GM21423 (cell line): ENCODE measurements at regions not wholly inside any gene's neighbourhood (a gene's known extent, or its start where the extent isn't known, plus 50 kb on each side); places are given as distances from the start of the nearest gene placed in this dataset.
"Not testable (repeated sequence)": the region's sequence is repeated elsewhere in the genome, so short reads cannot be mapped to it uniquely, and the experiment has no call there.

ENCODE experiments used
- ATAC-seq: cut with Tn5 transposase; IDR thresholded peaks from one replicate; pipeline ENCODE4 v1.9.1; 2021; ENCODE audit warnings: mild to moderate bottlenecking, moderate library complexity; ENCODE audit not compliant: unreplicated experiment

DNA sequence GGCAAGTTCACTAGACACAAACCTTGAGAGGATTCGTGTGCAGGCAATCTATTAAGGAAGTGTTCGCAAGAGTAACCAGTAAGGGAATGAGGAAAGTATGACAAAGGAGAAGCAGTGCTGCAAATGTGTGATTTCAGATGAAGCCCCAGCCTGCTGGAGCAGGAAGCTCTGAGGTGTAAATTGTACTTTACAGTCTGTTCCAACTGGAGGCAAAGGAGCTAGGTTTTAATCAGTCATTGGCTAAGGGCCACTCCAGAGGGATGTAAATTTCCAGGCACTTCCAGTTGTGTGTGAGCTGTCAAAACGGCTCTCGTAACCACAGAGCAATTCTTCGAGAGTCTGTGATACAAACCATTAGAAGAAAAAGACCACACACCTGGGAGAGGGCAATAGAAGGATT, 359.5 kb upstream of the FAM98A start:
- ATAC-seq = no peak

DNA sequence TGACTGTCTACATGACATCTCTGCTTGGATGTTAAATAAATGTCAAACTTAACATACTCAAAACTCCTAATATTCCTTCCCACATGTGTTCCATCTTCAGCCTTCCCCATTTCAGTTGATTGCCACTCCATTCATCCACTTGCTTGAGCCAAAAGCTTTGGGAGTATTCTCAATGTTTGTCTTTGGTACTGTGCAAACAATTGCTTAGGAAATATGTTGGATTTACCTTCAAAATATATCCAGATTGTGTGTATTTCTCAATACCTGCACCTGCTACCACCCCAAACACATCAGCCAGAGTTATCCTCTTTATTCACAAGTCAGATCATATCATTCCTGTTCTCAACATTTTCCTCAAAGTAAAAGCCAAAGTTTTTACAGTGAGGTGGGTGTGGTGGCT, 350.3 kb upstream of the FAM98A start:
- ATAC-seq = no peak

DNA sequence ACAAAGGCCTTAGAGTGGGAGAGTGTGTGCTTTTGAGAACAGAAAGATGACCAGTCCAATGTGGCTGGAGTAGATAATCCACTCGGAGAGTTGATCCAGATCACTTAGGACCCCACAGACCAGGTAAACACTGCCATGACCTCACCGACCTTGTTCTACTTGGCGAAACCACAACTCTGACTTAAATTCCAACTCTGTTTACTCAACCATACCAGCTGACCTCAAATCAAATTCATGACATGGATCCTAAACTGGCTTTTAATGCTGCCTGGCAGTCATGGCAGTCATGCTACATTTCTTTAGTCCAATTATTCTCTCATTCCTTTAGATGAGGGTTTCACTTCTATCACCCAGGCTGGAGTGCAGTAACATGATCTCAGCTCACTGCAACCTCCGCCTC, 347.1 kb upstream of the FAM98A start:
- ATAC-seq = no peak

DNA sequence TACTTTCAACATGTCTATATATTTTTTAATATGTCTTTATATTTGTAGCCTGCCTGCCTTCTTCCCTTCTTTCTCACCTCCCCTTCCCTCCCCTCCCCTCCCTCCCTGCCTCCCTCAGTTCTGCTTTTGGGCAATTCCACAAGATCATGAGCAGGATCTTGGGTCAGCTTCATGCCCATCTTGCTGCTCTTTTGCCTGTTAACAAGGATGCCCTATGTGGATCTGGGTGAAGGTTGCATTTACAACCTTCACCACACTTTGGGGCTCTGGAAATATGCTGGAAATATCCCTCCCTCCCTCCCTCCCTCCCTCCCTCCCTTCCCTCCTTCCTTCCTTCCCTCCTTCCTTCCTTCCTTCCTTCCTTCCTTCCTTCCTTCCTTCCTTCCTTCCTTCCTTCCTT, 334.1 kb upstream of the FAM98A start:
- ATAC-seq = no peak

DNA sequence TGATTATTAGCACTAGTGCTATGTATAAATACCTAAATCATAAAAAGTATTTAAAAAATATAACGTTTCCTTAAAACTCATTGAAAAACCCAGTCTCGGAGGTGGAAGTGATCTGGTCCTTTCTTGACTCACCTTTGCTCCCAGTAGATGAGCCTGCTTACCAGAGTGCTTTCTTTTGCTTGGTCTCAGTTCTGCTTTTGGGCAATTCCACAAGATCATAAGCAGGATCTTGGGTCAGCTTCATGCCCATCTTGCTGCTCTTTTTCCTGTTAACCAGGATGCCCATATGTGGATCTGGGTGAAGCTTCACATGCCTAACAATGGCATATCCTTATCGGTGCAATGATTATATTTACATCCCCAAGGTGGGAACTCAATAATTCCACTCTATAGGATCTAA, 332.1 kb upstream of the FAM98A start:
- ATAC-seq = no peak

DNA sequence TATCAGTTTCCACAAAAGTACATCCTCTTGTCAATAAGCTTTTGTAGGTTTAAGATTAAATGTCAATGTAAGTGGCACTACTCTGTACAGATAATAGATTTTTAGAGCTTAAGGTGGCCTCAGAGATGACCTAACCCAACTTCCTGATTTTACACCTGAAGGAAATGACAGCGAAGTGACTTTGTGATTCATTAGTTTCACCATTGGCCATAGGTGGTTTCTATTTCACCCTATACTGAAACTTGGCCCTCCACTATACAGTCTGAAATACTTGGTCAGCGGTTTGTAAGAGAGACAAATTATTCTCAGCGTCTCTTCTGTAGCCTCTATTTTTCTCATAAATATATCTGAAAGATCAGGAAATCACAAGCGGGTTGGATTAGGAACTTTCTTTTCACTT, 330.4 kb upstream of the FAM98A start:
- peak; percentile 98 for ATAC-seq

DNA sequence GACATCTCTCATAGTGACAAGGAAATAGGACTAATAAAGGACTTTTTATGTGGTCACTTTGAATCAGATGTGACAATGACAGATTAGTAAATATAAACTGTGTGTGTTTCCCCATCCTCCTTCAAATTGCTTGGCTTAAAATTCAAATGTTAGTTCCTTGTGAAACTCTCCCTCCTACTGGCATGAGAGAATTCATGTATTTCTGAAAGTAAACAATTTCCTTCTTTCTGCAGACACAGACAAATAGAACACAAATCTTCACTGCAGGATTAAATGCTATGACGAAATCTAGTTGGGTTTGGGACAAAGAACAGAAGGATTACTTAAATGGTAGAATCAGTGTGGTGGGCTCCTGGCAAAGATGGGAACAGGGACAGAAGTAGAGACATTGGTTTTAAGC, 328.7 kb upstream of the FAM98A start:
- ATAC-seq = no peak

DNA sequence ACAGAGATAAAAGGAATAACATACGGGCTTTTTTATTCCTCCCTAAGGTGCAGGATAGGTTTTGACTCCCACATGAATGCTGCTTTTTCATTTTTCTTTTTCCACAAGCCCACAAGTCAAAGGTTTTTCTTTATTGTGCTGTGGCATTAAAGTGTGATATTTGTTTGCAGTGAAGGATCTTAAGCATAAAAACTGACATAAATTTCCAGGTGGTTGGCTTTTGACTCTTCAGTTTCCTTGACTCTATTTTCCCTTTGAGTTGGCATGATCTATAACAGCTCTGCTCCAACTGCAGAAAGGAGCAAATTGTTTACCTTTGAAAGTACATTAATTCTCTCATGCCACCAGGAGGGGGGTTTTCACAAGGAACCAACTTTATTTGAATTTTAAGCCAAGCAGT, 326.2 kb upstream of the FAM98A start:
- no peak for ATAC-seq

DNA sequence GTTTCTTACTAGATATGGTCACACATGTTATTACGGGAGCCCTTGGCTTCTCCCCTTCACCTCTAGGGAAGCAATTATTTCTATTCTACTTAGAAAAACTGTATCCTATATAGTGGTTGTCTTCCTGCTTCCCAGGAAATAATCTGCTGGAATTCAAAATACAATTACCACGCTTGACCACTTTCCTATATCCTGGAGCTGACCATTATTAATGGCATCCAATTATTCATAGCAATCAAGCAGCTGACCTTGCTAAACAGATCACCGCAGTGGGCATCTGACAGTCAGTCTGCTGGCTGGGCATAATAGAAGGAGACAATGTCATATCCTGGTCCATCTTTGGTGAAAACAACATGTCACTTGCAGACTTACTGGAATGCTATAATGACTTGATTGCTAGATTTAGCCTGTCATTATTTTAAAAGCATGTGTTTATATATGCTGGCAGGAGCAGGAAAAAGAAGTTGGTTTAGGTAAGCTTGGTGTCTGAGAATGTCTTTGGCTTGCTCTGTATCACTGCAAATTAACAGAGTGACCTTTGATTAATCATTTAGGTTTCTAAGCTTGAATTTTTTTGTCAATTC, 325.6 kb upstream of the FAM98A start:
- no peak for ATAC-seq

DNA sequence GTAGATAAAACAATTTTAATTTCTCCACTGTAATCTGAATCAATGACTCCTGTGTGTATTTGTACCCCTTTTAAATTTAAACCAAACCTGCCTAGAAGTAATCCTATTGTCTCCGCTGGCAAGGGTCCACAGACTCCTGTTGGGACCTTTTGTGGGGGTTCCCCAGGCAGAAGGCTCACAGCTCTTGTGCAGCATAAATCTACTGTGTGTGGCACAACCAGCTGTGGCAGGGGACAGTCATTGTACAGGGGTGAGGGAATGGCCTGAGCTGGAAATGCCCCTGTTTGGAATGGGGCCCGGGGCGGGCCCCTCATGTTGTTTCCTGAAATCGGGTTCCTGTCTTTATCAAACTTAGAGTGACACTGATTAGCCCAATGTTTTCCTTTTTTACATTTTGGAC, 318.2 kb upstream of the FAM98A start:
- ATAC-seq = no peak

DNA sequence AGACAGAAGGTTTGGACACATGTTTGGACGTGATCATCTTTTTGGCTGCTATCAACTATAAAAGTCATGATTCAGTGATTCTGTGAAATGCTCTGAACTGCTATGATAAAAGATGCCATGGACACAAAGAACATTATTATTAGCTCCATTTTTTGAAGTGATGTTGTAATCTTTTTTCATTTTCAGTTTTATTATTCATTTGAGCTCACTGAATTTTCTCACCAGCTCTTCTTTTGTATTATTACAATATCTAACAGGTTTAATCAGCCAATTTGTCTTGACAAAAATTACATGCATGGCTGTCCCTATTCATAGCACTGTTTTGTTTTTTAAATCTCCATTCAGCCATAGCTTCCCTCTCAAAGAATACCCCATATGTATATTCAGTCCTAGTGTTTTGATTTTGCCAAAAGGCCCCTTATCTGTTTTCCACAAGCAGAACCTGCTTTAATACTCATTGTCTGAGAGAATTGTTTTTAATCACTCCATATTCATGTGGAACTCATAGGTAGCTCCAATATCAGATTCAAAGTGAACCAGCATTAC, 314.0 kb upstream of the FAM98A start:
- ATAC-seq = no peak

DNA sequence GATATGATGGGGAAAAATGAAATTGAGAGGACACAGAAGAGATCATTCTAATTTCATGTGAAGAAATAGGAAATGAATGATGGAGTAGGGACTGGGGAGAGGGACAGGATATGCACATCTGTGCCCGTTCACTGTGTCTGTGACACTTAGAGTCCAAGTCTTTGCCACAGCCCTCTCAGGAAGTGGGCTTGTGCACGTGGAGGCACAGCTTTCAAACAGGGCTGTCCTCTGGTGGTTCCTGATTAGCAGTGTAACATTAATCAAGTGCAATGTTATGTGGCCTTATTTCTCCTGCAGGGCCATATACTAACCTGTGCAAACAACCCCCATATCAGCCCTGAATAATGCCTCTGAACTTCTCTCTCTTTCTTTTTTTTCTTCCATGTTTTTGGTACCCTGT, 312.2 kb upstream of the FAM98A start:
- no peak for ATAC-seq

DNA sequence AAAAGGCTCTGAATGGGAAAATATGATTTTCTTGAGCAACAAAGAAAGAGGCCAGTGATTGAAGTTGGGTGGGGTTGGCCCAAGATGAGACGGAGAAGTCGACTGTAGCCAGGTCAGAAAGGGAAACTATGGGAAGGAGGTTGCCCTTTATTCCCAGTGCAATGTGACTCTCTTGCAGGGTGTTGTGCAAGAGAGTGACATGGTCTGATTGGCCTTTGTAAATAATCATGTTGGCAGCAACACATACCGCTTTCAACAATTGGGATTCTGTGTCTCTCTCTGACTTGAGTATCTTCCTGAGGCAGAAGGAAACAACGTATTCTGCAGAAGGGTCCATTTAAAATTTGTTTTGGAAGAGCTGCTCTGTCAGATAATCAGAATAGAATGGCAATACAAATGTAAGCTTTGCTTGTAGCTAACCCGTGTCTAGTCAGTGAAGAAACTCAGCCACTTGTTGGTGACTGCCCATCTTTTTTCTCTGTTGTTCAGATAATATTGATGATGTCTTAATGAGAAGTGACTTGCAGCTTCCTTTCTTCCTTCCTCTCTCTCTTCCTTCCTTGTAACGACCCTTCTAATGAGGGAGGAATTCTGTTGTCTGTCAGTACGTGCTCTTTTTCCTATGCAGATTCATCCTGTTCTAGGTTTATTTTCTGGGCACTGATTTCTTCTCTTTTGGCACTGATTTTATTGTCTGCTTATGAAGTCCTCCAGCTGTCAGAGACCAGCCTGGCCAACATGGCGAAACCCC, 311.0 kb upstream of the FAM98A start:
- no peak for ATAC-seq

DNA sequence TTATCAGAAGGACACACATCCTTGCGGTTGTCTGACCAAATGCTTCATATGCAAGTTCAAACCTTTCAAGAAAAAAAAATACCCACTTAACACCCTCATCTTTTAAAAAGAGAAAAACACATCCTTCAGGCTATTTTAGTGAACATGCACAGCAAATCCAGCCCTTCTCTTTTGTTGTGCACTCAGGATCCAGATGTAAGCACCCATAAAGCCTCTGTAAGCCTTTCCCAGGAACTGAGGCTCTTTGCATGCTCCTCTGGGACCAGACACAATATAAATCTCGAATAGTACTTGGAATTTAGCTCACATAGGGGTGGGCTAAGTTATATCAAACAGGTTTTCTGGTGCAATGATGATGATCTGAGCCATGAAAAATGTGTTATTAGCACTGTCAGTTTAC, 308.8 kb upstream of the FAM98A start:
- ATAC-seq = no peak

DNA sequence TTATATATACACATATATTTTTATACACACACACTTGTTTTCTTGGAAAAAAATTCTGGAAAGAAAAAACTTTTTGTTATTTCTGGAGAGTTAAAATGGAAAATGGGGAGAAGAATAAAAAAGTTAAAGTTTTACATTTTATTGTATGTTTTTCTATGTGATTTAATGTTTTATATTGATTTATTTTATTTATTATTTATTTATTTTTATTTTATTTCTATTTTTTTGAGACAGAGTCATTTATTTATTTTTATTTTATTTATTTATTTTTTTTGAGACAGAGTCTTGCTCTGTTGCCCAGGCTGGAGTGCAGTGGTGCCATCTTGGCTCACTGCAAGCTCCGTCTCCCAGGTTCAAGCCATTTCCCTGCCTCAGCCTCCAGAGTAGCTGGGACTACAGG, 307.0 kb upstream of the FAM98A start:
- not testable (repeated sequence) for ATAC-seq

DNA sequence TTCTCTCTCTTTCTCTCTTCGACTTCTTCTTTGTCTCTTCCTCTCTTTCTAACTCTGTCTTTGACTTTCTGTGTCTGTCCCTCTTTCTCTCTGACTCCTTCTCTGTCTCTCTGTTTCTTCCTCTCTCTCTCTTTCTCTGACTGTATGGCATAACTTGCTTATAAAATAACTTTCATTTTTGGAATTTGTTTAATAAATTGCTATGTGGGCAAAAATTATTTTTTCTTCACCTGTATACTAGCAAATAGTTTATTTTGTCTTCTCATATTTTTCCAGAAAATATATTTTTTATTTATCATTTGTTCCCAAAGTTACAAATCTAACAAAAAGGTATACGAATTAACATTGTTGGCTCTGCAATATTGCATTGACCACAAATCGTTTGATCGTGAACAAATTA, 305.7 kb upstream of the FAM98A start:
- no peak for ATAC-seq

DNA sequence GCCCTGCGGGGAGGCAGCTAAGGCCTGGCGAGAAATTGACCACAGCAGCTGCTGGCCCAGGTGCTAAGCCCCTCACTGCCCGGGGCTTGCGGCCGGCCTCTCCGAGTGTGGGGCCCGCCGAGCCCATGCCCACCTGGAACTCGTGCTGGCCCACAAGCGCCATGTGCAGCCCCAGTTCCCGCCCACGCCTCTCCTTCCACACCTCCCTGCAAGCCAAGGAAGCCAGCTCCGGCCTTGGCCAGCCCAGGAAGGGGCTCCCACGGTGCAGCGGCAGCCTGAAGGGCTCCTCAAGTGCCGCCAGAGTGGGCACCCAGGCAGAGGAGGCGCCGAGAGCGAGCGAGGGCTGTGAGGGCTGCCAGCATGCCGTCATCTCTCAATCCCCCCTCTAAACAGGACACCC, 304.6 kb upstream of the FAM98A start:
- ATAC-seq = no peak

DNA sequence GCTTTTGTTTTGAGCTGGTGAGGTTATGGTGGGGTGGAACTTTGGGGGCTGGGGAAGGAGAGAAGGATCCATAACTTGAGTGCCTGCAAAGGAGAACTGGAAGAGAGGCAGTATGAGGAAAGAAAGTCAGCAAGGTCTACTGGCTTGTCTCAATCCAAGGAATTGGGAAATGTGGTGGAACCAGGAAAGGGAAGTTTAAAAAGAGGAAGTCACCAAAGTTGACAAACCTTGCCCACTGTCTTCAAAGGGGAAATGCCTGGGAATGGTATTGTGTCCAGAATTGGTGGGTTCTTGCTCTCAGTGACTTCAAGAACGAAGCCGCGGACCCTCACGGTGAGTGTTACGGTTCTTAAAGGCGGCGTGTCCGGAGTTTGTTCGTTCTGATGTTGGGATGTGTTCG, 304.1 kb upstream of the FAM98A start:
- ATAC-seq = no peak

DNA sequence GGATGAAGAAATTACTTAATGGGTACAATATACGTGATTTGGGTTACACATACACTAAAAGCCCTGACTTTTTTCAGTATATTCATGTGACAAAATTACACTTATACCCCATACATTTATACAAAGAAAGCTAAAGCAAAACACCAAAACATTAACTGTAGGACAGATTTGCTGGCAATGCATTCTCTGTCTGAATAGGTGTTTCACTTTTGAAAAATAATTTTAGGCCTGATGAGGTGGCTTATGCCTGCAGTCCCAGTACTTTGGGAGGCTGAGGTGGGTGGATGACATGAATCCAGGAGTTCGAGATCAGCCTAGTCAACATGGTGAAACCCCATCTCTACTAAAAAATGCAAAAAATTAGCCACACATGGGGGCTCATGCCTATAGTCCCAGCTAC, 301.5 kb upstream of the FAM98A start:
- no peak for ATAC-seq

DNA sequence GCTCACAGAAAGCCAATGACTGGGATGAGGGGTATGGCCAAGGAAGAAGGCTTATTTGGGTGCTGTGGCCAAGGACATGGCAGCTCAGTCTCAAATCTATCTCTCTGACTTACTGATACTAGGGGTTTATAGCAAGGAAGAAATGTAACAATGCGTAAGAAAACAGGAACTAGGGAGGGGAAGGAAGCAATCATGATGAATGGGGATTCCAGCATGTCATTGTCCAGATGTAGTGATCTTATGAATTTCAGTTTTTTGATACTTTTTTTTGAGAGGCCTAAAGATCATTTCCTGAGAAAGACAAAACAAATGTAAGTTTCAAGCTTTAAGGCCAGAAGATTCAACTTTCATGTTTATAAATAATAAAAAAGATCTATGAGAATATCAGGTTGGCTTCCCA, 298.6 kb upstream of the FAM98A start:
- no peak for ATAC-seq

DNA sequence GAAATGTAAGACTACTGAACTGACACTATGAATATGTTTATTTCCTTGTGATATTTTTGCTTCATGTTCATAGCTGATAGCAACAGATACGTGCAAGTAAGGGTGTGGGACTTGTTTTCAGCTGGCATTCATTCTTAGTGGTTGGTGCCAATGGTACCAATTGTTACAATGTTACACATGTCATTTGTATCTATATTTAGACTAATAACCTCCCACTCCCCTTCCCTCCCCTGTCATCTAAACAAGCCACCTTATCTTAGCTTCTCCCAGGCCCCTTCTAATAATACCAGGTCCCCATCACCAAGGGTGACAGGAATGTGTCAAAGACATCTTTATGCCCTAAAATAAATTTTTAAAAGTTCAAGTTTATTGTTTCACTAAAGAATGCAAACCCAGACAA, 294.7 kb upstream of the FAM98A start:
- ATAC-seq = no peak

DNA sequence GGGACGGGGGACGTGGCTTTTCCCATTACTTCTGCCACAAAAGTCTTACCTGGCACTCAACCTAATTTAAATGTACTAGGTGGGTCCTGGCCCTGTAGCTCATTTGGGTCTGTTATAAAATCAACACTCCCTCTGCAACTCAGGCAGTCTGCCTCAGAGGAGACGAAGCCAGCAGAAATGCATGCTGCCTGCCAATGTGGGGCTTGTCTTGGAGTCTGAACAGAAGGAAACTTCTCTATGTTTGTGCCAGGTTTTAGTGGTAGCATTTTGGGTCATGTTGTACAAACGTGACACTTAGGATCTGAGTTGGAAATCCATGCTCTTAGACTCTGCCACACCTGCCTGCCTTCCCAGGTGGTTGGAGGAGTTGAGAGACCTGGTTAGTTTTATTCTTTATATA, 292.5 kb upstream of the FAM98A start:
- no peak for ATAC-seq

DNA sequence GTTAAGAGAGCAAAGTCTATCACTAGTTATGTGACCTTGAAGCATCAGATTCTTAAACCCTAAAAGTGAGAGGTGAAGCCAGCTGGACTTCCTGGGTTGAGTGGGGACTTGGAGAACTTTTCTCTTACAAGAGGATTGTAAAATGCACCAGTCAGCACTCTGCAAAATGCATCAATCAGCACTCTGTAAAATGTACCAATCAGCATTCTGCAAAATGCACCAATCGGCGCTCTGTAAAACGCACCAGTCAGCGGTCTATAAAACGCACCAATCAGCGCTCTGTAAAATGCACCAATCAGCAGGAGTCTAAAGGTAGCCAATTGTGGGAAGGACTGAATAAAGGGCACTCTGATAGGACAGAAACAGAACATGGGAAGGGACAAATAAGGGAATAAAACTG, 291.6 kb upstream of the FAM98A start:
- ATAC-seq = no peak
